Astrocyte (in vitro differentiated cells and primary cell): ENCODE measurements at regions not wholly inside any gene's neighbourhood (a gene's known extent, or its start where the extent isn't known, plus 50 kb on each side); places are given as distances from the start of the nearest gene placed in this dataset.

Source experiments
- EZH2 ChIP-seq: IDR thresholded peaks from 2 replicates; pipeline ENCODE4 v1.6.1; 2012; ENCODE audit warnings: mild to moderate bottlenecking, low read length, inconsistent platforms; ENCODE audit not compliant: insufficient read depth
- TF ChIP-seq, protein P1 (sequence below): IDR thresholded peaks from 2 replicates; pipeline ENCODE4 v1.5.1; 2011; ENCODE audit warnings: low read depth, mild to moderate bottlenecking, inconsistent platforms, low read length, moderate library complexity; ENCODE audit not compliant: insufficient read depth

DNA sequence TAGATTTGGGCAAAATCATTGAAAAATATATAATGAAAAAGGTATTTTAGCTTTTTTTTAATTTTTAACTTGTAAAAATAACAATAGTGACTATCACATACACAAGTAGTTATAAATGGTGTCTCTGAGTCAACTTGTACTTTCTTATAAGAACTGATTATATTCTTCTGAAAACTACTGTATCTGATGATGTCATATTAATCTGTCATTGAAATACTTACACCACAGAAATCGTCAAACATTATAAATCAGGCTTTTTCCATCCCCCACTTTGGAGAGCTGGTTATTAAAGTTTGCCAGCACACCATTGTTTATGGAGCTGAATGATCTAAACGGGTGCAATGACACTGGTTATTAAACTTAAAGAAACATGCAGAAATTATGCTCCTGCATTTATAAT, 1259.6 kb upstream of the CNTN5 start:
- TF ChIP-seq, protein P1, sequence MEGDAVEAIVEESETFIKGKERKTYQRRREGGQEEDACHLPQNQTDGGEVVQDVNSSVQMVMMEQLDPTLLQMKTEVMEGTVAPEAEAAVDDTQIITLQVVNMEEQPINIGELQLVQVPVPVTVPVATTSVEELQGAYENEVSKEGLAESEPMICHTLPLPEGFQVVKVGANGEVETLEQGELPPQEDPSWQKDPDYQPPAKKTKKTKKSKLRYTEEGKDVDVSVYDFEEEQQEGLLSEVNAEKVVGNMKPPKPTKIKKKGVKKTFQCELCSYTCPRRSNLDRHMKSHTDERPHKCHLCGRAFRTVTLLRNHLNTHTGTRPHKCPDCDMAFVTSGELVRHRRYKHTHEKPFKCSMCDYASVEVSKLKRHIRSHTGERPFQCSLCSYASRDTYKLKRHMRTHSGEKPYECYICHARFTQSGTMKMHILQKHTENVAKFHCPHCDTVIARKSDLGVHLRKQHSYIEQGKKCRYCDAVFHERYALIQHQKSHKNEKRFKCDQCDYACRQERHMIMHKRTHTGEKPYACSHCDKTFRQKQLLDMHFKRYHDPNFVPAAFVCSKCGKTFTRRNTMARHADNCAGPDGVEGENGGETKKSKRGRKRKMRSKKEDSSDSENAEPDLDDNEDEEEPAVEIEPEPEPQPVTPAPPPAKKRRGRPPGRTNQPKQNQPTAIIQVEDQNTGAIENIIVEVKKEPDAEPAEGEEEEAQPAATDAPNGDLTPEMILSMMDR, result no peak
- TF ChIP-seq EZH2, result no peak
